Type B pancreatic cell (in vitro differentiated cells): ENCODE measurements at regions not wholly inside any gene's neighbourhood (a gene's known extent, or its start where the extent isn't known, plus 50 kb on each side); places are given as distances from the start of the nearest gene placed in this dataset.

Experiments used
- DNase-seq: peaks from one replicate; pipeline ENCODE4 v3.0.0; 2021; ENCODE audit warnings: mixed read lengths; ENCODE audit not compliant: unreplicated experiment; ENCODE audit errors: extremely low spot score
- H3K27ac Mint-ChIP-seq: 2 replicates; pipeline ENCODE4 v1.8.0; 2021; ENCODE audit warnings: mild to moderate bottlenecking, mixed read lengths
- H3K27me3 Mint-ChIP-seq: 2 replicates; pipeline ENCODE4 v1.8.0; 2021; ENCODE audit warnings: mixed read lengths
- H3K36me3 Mint-ChIP-seq: 2 replicates; pipeline ENCODE4 v1.8.0; 2021; ENCODE audit warnings: mixed read lengths
- H3K4me1 Mint-ChIP-seq: one replicate; pipeline ENCODE4 v1.8.0; 2021; ENCODE audit warnings: mixed read lengths; ENCODE audit not compliant: unreplicated experiment
- H3K4me3 Mint-ChIP-seq: 2 replicates; pipeline ENCODE4 v1.8.0; 2021; ENCODE audit warnings: mild to moderate bottlenecking, mixed read lengths
- H3K9me3 Mint-ChIP-seq: 2 replicates; pipeline ENCODE4 v1.8.0; 2021; ENCODE audit warnings: mixed read lengths
- TF ChIP-seq, protein P1 (sequence below): fragments of 200-600 bp; sonication (generic); conservative IDR thresholded peaks from 2 replicates; pipeline ENCODE4 v1.5.0; 2021; ENCODE audit warnings: antibody characterized with exemption, mild to moderate bottlenecking

DNA sequence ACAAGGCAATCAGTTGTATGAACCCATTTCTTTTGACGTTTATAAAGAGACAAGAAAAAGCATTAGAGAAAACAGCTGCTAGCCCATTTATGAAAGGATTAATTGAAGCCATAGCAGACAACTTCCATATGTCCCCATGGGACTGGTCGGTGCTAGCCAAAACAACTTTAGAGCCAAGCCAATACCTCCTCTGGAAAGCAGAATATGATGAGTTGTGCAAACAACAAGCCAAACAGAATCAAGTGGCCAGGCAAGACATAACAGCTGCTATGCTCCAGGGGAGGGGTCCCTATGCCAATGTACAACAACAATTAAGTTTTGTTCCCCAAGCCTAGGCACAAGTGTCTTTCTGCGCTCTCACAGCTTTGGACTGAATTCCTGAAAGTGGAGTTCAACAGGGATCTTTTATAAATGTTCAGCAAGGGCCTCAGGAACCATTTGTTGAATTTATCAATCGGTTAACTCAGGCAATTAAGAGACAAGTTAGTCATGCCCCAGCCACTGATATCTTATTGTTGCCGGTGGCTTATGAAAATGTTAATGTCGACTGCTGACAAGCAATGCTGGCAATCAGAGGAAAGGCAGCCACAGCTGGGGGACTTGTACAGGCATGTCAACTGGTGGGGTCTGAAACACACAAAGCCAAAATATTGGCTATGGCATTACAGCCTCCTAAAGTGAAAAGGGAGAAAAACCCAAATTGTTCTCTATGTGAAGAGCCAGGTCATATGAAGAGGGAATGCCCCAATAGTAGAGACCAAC, 1593.1 kb upstream of the TENM4 start:
- no peak for DNase-seq
- Mint-ChIP-seq H3K4me3 (no peak overlapping the region), H3K9me3 (peaks cover 19% of the 10 kb centered on the region), H3K4me1 (no peaks in the 10 kb centered on the region), H3K27ac (no peak overlapping the region), H3K36me3 (no peaks in the 10 kb centered on the region), H3K27me3 (peaks cover 3% of the 10 kb centered on the region)
- TF ChIP-seq, protein P1, sequence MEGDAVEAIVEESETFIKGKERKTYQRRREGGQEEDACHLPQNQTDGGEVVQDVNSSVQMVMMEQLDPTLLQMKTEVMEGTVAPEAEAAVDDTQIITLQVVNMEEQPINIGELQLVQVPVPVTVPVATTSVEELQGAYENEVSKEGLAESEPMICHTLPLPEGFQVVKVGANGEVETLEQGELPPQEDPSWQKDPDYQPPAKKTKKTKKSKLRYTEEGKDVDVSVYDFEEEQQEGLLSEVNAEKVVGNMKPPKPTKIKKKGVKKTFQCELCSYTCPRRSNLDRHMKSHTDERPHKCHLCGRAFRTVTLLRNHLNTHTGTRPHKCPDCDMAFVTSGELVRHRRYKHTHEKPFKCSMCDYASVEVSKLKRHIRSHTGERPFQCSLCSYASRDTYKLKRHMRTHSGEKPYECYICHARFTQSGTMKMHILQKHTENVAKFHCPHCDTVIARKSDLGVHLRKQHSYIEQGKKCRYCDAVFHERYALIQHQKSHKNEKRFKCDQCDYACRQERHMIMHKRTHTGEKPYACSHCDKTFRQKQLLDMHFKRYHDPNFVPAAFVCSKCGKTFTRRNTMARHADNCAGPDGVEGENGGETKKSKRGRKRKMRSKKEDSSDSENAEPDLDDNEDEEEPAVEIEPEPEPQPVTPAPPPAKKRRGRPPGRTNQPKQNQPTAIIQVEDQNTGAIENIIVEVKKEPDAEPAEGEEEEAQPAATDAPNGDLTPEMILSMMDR, result no peak

DNA sequence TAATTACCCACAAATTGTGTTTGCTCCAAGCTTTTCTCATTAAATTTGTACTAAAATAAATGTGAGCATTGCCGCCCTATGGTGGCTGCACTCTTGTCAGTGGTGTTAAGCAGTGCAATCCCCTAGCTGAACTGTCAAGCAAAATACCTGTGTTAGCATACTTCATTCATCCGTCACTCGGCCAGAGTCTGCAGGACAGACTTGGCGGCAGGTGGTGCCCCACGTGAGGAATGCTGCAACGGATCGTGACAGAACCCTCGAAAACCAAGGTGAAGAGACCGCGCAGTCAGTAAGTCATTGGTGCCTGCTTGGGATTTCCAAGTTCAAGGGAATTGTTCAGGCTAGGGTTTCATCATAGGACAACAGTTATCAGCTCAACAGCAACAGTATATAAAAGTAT, 1592.1 kb upstream of the TENM4 start:
- TF ChIP-seq, protein P1, result no peak
- no peaks in the 10 kb centered on the region for H3K4me1 Mint-ChIP-seq
- no peak overlapping the region for H3K27ac Mint-ChIP-seq
- peaks cover 19% of the 10 kb centered on the region for H3K9me3 Mint-ChIP-seq
- H3K27me3 Mint-ChIP-seq, result peaks cover 3% of the 10 kb centered on the region
- H3K36me3 Mint-ChIP-seq, result no peaks in the 10 kb centered on the region
- no peak overlapping the region for H3K4me3 Mint-ChIP-seq
- DNase-seq, result no peak

- Mint-ChIP-seq H3K9me3 (peaks cover 5% of the 10 kb centered on the region), H3K36me3 (no peaks in the 10 kb centered on the region), H3K4me1 (no peaks in the 10 kb centered on the region), H3K4me3 (no peak overlapping the region), H3K27ac (no peak overlapping the region), H3K27me3 (peaks cover 3% of the 10 kb centered on the region)
- TF ChIP-seq, protein P1, result no peak
- DNase-seq, result no peak
Measured at GRCh38 chr11:81030186-81030585, 1589.4 kb upstream of the TENM4 start.

DNA sequence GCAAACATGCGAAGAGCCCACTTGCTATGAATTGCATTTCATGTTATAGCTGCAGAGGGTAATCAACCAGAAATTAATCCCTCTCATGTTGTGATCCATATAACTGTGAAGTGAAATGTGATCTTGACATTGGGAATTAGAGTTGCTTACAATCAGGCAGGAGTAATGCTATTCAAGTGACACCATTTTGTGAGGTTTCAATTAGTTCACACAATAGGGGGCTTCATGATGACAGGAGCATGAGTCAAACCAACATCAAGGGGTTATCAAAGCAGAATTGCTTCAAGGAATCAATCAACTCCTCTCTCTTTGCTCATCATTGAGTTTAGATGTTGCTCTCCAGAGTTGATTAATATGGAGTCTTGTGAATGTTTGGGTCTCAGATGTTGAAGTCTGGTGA, 1585.2 kb upstream of the TENM4 start:
- Mint-ChIP-seq H3K4me3 (no peak overlapping the region), H3K4me1 (no peaks in the 10 kb centered on the region), H3K36me3 (no peaks in the 10 kb centered on the region), H3K27ac (no peak overlapping the region), H3K27me3 (no peaks in the 10 kb centered on the region), H3K9me3 (no peaks in the 10 kb centered on the region)
- no peak for DNase-seq
- TF ChIP-seq, protein P1, result no peak

DNA sequence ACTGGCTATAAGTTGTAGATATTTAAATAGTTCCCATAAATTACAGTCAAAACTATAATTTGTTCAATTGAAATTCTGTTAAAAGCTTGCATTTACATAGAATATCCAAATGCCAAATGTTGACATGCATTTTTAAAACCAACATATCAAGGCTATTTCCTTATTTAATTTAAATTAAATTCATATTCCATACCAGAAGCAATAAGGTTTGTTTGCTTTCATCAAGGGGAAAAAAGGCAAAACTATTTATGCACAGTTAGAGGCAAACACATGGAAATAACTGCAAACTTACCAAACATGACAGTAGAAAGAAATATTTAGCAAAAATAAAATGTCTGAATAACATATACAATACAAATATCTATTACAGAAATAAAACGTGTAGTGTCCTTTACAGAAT, 1581.2 kb upstream of the TENM4 start:
- Mint-ChIP-seq H3K4me1 (no peaks in the 10 kb centered on the region), H3K4me3 (no peak overlapping the region), H3K27me3 (no peaks in the 10 kb centered on the region), H3K9me3 (peaks cover 4% of the 10 kb centered on the region), H3K36me3 (no peaks in the 10 kb centered on the region), H3K27ac (no peak overlapping the region)
- TF ChIP-seq, protein P1, result no peak
- no peak for DNase-seq
